Fibroblast of villous mesenchyme (primary cell): ENCODE measurements at regions not wholly inside any gene's neighbourhood (a gene's known extent, or its start where the extent isn't known, plus 50 kb on each side); places are given as distances from the start of the nearest gene placed in this dataset.

Experiments used
- DNase-seq: peaks from one replicate; pipeline ENCODE4 v3.0.0-alpha.2; 2010; ENCODE audit warnings: low read depth
- H3K4me3 ChIP-seq: 2 replicates; pipeline ENCODE4 v1.5.1; 2011; ENCODE audit warnings: low read depth, mild to moderate bottlenecking, low read length
- TF ChIP-seq, protein P1 (sequence below): IDR thresholded peaks from 2 replicates; pipeline ENCODE4 v1.5.1; 2012; ENCODE audit warnings: low read depth, mild to moderate bottlenecking, low read length; ENCODE audit not compliant: insufficient read depth

DNA sequence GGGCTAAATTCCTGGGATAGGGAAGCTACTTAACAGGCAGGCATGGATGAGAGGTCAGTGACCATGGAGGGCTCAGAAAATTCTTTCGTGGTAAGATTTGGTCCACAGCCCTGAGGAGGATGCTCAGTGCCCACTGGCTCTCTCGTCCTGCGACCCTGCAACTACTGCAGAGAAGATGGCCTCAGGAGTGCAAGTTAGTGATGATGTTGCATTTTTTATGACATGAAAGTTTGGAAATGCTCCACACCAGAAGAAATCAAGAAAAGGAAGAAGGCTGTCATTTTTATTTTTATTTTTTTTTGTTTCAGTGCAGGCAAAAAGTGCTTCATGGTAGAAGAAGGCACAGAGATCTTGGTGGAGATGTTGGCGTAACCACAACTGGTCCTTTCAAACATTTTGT is 238.6 kb upstream of the PARD3B start:
- TF ChIP-seq, protein P1, sequence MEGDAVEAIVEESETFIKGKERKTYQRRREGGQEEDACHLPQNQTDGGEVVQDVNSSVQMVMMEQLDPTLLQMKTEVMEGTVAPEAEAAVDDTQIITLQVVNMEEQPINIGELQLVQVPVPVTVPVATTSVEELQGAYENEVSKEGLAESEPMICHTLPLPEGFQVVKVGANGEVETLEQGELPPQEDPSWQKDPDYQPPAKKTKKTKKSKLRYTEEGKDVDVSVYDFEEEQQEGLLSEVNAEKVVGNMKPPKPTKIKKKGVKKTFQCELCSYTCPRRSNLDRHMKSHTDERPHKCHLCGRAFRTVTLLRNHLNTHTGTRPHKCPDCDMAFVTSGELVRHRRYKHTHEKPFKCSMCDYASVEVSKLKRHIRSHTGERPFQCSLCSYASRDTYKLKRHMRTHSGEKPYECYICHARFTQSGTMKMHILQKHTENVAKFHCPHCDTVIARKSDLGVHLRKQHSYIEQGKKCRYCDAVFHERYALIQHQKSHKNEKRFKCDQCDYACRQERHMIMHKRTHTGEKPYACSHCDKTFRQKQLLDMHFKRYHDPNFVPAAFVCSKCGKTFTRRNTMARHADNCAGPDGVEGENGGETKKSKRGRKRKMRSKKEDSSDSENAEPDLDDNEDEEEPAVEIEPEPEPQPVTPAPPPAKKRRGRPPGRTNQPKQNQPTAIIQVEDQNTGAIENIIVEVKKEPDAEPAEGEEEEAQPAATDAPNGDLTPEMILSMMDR = no peak
- H3K4me3 ChIP-seq = no peak overlapping the region
- DNase-seq = no peak

DNA sequence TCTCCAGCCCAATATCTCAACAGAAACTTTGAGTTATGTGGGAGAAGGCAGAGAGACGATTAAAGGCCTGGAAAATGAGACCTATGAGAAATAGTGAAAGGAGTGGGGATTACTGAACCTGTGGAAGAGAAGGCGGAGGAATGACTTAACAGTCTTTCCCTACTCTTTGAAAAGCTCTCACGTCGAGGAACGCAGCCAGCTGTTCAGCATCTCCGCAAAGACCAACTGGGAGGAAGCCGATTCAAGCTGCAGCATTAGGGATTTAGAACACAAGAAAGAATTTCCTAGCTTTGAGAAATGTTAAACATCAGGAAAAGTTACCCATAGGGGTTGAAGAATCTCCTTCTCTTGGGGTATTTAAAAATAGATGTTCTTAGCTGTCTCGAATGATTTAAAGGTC is 233.2 kb upstream of the PARD3B start:
- no peak for DNase-seq
- no peak overlapping the region for H3K4me3 ChIP-seq
- TF ChIP-seq, protein P1 = no peak

DNA sequence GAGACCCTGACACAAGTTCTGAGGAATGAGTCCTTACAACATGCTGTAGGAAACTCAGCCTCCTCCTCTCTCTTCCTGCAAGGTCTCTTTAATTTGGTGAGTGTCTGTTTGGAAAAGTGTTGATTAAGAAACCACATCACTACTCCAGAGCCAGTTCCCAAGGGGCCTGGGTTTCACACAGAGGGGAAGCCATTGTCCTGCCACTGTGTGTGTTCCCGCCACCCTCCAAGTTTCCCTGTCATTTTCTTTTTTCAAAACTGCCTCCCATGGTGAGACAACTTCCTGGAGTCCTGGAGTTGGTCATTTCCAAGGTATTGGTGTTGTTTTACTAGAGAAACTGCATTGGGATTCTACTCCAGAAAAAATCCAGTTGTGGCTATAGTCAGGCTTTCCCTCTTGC is 232.0 kb upstream of the PARD3B start:
- DNase-seq = no peak
- TF ChIP-seq, protein P1 = no peak
- no peak overlapping the region for H3K4me3 ChIP-seq

DNA sequence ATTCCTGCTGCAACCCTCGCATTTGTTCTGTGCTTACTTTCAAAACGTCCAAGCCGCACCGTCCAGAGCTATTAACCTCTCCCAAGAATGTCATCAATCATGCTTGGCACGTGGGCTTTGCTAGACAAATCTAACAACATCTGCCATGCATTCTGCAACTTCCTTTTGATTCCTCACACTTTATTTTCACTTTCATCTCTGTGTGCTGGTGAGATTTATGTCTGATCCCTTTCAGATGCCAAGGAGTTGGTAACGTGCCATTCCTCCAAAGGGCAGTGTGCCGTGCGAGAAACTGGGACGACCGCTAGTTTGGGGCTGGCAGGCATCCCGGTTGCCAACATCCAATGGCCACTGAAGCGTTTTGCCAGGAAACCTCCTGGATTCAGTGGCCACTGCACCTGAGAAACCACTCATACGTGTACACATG is 230.0 kb upstream of the PARD3B start:
- TF ChIP-seq, protein P1 = no peak
- DNase-seq = peak; percentile 68
- H3K4me3 ChIP-seq = no peak overlapping the region

DNA sequence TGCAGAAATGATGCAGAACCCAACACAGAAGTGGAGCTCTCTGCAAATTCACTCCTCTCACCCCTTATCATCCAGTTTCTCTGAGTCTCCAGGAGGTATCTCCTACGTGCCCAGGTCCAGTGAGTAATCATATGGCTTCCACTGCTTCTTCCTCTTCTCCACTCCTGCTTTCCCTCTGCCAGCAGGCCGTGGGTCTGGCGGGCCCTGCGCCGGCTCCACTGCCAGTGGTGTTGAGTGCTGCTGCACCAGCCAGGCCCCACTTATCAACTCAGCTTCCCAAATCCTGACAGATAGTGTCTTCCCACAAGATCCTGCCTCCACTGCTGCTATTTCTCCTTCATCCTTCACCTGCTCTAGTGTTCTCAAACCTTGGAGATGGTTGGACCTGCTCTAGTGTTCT is 227.6 kb upstream of the PARD3B start:
- TF ChIP-seq, protein P1 = no peak
- no peak overlapping the region for H3K4me3 ChIP-seq
- DNase-seq = no peak

DNA sequence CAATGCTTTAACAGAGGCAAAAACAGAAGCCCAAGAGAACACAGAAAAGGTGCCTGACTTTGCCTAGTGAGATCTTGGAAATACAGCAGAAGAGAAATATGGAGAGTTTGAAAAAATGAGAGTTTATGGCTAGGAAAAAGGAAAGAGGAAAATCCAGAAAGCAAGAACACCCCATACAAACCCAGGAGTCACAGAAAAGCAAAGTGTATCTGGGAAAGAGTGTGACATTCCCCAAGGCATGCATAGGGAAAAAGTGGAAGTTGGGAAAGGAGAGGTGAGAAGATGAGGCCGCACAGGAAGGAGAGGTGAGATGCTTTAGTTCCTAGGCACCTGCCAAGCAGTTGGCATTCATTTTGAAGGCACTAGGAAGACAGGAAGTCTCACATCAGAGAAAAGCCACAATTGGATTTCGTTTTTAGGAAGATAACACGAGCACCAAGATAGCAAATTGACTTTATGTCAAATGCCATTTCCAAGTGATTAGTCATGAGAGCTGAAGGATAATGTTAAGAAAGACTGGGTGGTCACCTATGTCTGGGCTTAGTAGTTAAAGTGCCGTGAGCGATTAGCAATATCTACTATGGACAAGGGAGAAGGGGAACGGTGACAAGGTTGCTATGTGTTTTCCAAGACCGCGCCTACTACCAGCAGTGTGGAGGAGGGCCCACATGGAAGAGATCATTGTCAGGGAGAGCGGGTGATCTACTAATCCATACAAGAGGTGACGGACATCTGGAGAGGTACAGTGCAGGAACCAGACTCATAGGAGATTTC is 224.1 kb upstream of the PARD3B start:
- no peak overlapping the region for H3K4me3 ChIP-seq
- TF ChIP-seq, protein P1 = no peak
- no peak for DNase-seq
